ENCODE measurements at regions not wholly inside any gene's neighbourhood (a gene's known extent, or its start where the extent isn't known, plus 50 kb on each side); places are given as distances from the start of the nearest gene placed in this dataset.

DNA sequence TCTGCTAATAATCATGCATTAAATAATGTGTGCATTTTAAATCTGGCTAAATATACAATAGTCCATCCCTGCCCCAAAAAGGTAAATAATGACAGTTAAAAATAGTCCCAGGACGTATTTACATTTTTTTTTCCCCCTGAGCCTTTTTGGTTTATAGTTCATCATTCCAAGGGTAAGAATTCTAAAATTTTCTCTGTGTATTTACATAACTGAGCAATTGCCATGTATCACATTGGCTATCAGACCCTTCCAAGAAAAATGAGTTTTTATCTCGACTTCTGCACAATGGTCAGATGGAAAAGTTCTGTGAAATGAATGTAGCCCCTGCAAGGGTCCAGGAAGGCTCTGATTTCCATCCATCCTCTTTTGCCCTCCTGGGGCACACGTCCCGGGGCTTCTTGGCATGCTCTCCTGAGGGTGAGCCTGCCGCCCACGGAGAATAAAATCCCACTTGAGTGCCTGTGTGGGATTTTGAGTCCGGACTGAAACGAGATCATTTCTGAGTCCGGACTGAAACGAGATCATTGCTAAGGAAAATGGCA is 94.1 kb upstream of the ANO1 start:
- no peak for TF ChIP-seq POLR2A (IDR thresholded peaks at IDR 0.05; ENCODE audit: low read depth, low read length)
- TF ChIP-seq POLR2AphosphoS5 (IDR thresholded peaks at IDR 0.05; ENCODE audit: low read depth, low read length): no peak
- TF ChIP-seq TAF1 (IDR thresholded peaks at IDR 0.05; ENCODE audit: borderline replicate concordance, low read depth, low read length): no peak
